ENCODE measurements at regions not wholly inside any gene's neighbourhood (a gene's known extent, or its start where the extent isn't known, plus 50 kb on each side); places are given as distances from the start of the nearest gene placed in this dataset.

GRCh38 chr10:60994128-60994527, 50.1 kb upstream of the RHOBTB1 start:
- no peak for DNase-seq (ENCODE audit: low read depth in 2 of 2)

More at GRCh38 chr10:60994128-60994527, 50.1 kb upstream of the RHOBTB1 start:
- no peak for TF ChIP-seq CTCF (IDR thresholded peaks at IDR 0.05; ENCODE audit: low read depth, low read length)
- no peak overlapping the region for H3K4me3 ChIP-seq (replicated peaks in 1 of 2; ENCODE audit: low read depth in 2 of 2, low read length in 2 of 2)

All from cardiac fibroblast (primary cell).